Neuronal stem cell (in vitro differentiated cells): ENCODE measurements at regions not wholly inside any gene's neighbourhood (a gene's known extent, or its start where the extent isn't known, plus 50 kb on each side); places are given as distances from the start of the nearest gene placed in this dataset.

Experiments
- DNase-seq: peaks from one replicate; pipeline ENCODE4 v3.0.0-alpha.2; 2013; ENCODE audit warnings: low spot score
- H2AFZ ChIP-seq: one replicate; pipeline ENCODE4 v1.6.1; 2013; ENCODE audit warnings: mild to moderate bottlenecking, low read length, inconsistent platforms
- H2AK5ac ChIP-seq: 2 replicates; pipeline ENCODE4 v1.6.1; 2013; ENCODE audit warnings: low read depth, mild to moderate bottlenecking, inconsistent platforms, low read length, moderate library complexity, mixed read lengths
- H2BK120ac ChIP-seq: 2 replicates; pipeline ENCODE4 v1.6.1; 2013; ENCODE audit warnings: low read depth, mild to moderate bottlenecking, inconsistent platforms, low read length, moderate library complexity, mixed read lengths
- H2BK12ac ChIP-seq: one replicate; pipeline ENCODE4 v1.6.1; 2013; ENCODE audit warnings: low read length, inconsistent platforms
- H2BK15ac ChIP-seq: 2 replicates; pipeline ENCODE4 v1.6.1; 2013; ENCODE audit warnings: mild to moderate bottlenecking, low read length, inconsistent platforms, mixed read lengths
- H2BK5ac ChIP-seq: one replicate; pipeline ENCODE4 v1.6.1; 2013; ENCODE audit warnings: inconsistent platforms, mild to moderate bottlenecking, low read length, moderate library complexity
- H3K14ac ChIP-seq: one replicate; pipeline ENCODE4 v1.6.1; 2013; ENCODE audit warnings: low read length, inconsistent platforms
- H3K18ac ChIP-seq: 2 replicates; pipeline ENCODE4 v1.6.1; 2013; ENCODE audit warnings: low read length, inconsistent platforms
- H3K23ac ChIP-seq: 2 replicates; pipeline ENCODE4 v1.6.1; 2013; ENCODE audit warnings: low read depth, mild to moderate bottlenecking, mixed read lengths, low read length, inconsistent platforms; ENCODE audit not compliant: poor library complexity
- H3K27ac ChIP-seq: replicated peaks from 3 replicates; pipeline ENCODE4 v1.5.1; 2013; ENCODE audit warnings: low read length, inconsistent platforms
- H3K27me3 ChIP-seq, 3 experiments: 2 replicates each; pipeline ENCODE4 v1.6.1; 2013; ENCODE audit warnings: low read length in 3 of 3, mild to moderate bottlenecking in 2 of 3, inconsistent platforms in 1 of 3, low read depth in 1 of 3, mixed read lengths in 1 of 3, moderate library complexity in 1 of 3; ENCODE audit not compliant: control insufficient read depth in 3 of 3, insufficient read depth in 3 of 3
- H3K36me3 ChIP-seq, 2 donors: replicated peaks in 1 of 2; 2 replicates each; pipeline ENCODE4 v1.6.1; 2013; ENCODE audit warnings: low read length in 2 of 2; ENCODE audit not compliant: control insufficient read depth in 2 of 2, insufficient read depth in 2 of 2
- H3K4ac ChIP-seq: 2 replicates; pipeline ENCODE4 v1.6.1; 2013; ENCODE audit warnings: inconsistent platforms, mild to moderate bottlenecking, low read length, moderate library complexity
- H3K4me1 ChIP-seq, 2 donors: 1 replicate in 1 of 2; 2 replicates in 1 of 2; pipeline ENCODE4 v1.6.1; 2013; ENCODE audit warnings: low read length in 2 of 2, low read depth in 1 of 2; ENCODE audit not compliant: control insufficient read depth in 2 of 2, insufficient read depth in 1 of 2
- H3K4me2 ChIP-seq: one replicate; pipeline ENCODE4 v1.6.1; 2013; ENCODE audit warnings: mild to moderate bottlenecking, low read length, inconsistent platforms; ENCODE audit not compliant: insufficient read depth, poor library complexity, severe bottlenecking
- H3K4me3 ChIP-seq, 2 donors: 2 replicates each; pipeline ENCODE4 v1.5.1; 2013; ENCODE audit warnings: low read length in 2 of 2, mild to moderate bottlenecking in 2 of 2, inconsistent platforms in 1 of 2, moderate library complexity in 1 of 2
- H3K79me1 ChIP-seq: one replicate; pipeline ENCODE4 v1.6.1; 2013; ENCODE audit warnings: low read depth, mild to moderate bottlenecking, inconsistent platforms, low read length, moderate library complexity
- H3K9ac ChIP-seq: one replicate; pipeline ENCODE4 v1.6.1; 2013; ENCODE audit warnings: mild to moderate bottlenecking, low read depth, low read length, inconsistent platforms; ENCODE audit not compliant: poor library complexity
- H3K9me3 ChIP-seq, 2 donors: replicated peaks in 1 of 2; 2 replicates each; pipeline versions ENCODE3 to v1.6.1; 2013; ENCODE audit warnings: low read length in 2 of 2, mild to moderate bottlenecking in 2 of 2, inconsistent platforms in 1 of 2, low read depth in 1 of 2, mixed read lengths in 1 of 2, moderate library complexity in 1 of 2; ENCODE audit not compliant: control insufficient read depth in 2 of 2, insufficient read depth in 1 of 2
- H4K8ac ChIP-seq: one replicate; pipeline ENCODE4 v1.6.1; 2013; ENCODE audit warnings: low read depth, mild to moderate bottlenecking, inconsistent platforms, low read length, moderate library complexity
- H4K91ac ChIP-seq: one replicate; pipeline ENCODE4 v1.6.1; 2013; ENCODE audit warnings: low read length, low read depth, mild to moderate bottlenecking, inconsistent platforms; ENCODE audit not compliant: poor library complexity
- WGBS, 2 donors: extraction: QIAGEN DNeasy Blood & Tissue Kit; methylation state at CpG; one replicate each; pipeline ENCODE4 v1.1.7; 2013; ENCODE audit warnings: missing lambda C conversion rate in 2 of 2, mixed read lengths in 1 of 2; ENCODE audit not compliant: insufficient read length in 2 of 2, insufficient replicate concordance in 1 of 2; ENCODE audit errors: extremely low coverage in 2 of 2; 5-methylcytosine and 5-hydroxymethylcytosine counted together

DNA sequence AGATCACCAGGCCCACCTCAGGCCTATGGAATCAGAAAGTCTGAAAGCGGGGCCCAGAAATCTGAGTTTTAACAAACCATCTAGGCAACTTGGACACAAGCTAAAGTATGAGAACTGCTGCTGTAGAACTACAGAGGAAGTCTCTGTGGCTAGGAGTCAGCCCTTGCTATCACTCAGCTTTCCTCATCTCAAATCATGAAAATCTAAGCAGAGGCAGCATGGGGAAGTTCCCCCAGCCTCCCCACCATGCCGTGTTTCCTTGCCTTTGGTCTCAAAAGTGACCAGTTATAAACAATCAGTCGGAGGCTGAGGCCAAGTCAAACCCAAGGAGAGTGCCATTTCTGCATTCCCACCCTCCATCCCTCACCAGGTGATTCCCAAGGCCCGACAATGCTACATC lies 404.7 kb downstream of the BCL11A start:
- no peak for DNase-seq
- Histone ChIP-seq H3K4me3 (no peak overlapping the region), H2AK5ac (no peak overlapping the region), H2AFZ (no peak overlapping the region), H2BK120ac (no peak overlapping the region), H3K9ac (no peak overlapping the region), H3K4me2 (no peak overlapping the region), H3K79me1 (no peaks in the 10 kb centered on the region), H2BK15ac (no peak overlapping the region), H2BK12ac (no peak overlapping the region), H2BK5ac (no peak overlapping the region), H3K27me3 (no peaks in the 10 kb centered on the region), H3K4me1 (no peaks in the 10 kb centered on the region), H3K36me3 (no peaks in the 10 kb centered on the region), H3K14ac (no peak overlapping the region), H3K23ac (no peak overlapping the region), H4K8ac (no peak overlapping the region), H3K27ac (no peak overlapping the region), H3K4ac (no peak overlapping the region), H3K9me3 (no peaks in the 10 kb centered on the region), H3K18ac (no peak overlapping the region), H4K91ac (no peak overlapping the region)
- WGBS, 2 donors, result no CpG with 5 or more reads among the region's 4 CpGs

GRCh38 chr2:60140185-60140584 lies 413.3 kb downstream of the BCL11A start:
- Histone ChIP-seq H3K18ac (peak overlapping the region; percentile 57), H3K79me1 (no peaks in the 10 kb centered on the region), H4K8ac (no peak overlapping the region), H4K91ac (no peak overlapping the region), H2BK12ac (no peak overlapping the region), H3K9ac (no peak overlapping the region), H2BK15ac (no peak overlapping the region), H3K14ac (no peak overlapping the region), H3K4me3 (no peak overlapping the region), H3K4ac (no peak overlapping the region), H2BK120ac (no peak overlapping the region), H3K36me3 (no peaks in the 10 kb centered on the region), H3K27ac (no peak overlapping the region), H3K23ac (no peak overlapping the region), H3K9me3 (peaks cover 0 to 5% of the 10 kb centered on the region in 2 donors), H3K4me1 (no peaks in the 10 kb centered on the region), H3K4me2 (no peak overlapping the region), H2BK5ac (no peak overlapping the region), H2AFZ (no peak overlapping the region), H3K27me3 (no peaks in the 10 kb centered on the region), H2AK5ac (no peak overlapping the region)
- no CpG with 5 or more reads among the region's 3 CpGs for WGBS, 2 donors
- DNase-seq, result no peak

DNA sequence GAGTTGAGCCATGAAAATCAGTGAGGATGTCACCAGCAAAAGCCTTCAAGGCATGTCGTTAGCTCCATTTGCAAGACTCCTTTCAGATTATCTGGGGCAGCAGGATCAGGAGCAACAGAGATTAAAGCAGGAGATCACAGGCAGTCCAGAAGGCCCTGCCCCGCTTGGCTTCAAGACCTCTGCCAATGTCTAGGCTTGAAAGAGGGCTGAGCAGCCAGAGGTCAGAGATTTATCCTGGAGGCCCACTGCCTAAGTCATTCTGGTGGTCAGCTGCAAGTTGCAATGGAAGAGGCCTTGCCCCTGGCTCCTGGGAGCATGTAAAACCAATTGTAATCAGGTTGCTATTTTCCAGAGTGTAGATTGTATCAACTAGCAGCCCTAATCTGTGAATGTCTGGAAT lies 416.5 kb downstream of the BCL11A start:
- Histone ChIP-seq H4K8ac (no peak overlapping the region), H3K27me3 (no peaks in the 10 kb centered on the region), H2AK5ac (no peak overlapping the region), H2BK15ac (no peak overlapping the region), H3K9ac (no peak overlapping the region), H3K27ac (no peak overlapping the region), H3K14ac (no peak overlapping the region), H3K9me3 (peaks cover 0 to 5% of the 10 kb centered on the region in 2 donors), H3K79me1 (no peaks in the 10 kb centered on the region), H3K4me1 (no peaks in the 10 kb centered on the region), H2AFZ (no peak overlapping the region), H3K4me2 (no peak overlapping the region), H3K4ac (no peak overlapping the region), H3K4me3 (no peak overlapping the region), H4K91ac (no peak overlapping the region), H3K23ac (no peak overlapping the region), H3K36me3 (no peaks in the 10 kb centered on the region), H2BK12ac (no peak overlapping the region), H2BK5ac (no peak overlapping the region), H2BK120ac (no peak overlapping the region), H3K18ac (no peak overlapping the region)
- DNase-seq, result no peak
- WGBS, 2 donors, result no CpG with 5 or more reads among the region's 2 CpGs

DNA sequence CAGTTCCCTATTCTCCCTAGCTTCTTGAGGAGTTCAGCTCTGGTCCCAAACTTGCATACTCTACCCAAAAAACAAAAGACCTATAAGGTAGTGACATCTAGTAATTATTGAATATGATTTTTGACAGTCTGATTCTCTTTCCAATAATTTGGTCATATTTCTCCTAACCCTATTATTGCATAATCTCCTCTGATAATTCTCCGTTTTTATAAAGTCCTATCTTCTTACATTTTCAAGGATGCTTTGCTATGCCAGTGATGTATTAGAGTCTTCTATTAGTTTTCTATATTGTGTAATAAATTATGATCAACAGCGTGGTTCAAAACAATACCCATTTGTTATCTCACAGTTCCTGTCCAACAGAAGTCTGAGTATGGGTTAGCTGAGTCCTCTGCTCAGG lies 426.3 kb downstream of the BCL11A start:
- Histone ChIP-seq H3K9me3 (peaks cover 0 to 1% of the 10 kb centered on the region in 2 donors), H3K4ac (no peak overlapping the region), H2AFZ (no peak overlapping the region), H3K79me1 (no peaks in the 10 kb centered on the region), H3K23ac (no peak overlapping the region), H3K4me2 (no peak overlapping the region), H2BK15ac (no peak overlapping the region), H2BK5ac (no peak overlapping the region), H3K9ac (no peak overlapping the region), H3K18ac (no peak overlapping the region), H3K36me3 (no peaks in the 10 kb centered on the region), H2BK120ac (no peak overlapping the region), H3K4me3 (no peak overlapping the region), H3K14ac (no peak overlapping the region), H4K8ac (no peak overlapping the region), H2BK12ac (no peak overlapping the region), H4K91ac (no peak overlapping the region), H3K27me3 (no peaks in the 10 kb centered on the region), H3K4me1 (peaks cover 0 to 8% of the 10 kb centered on the region in 2 donors), H2AK5ac (no peak overlapping the region), H3K27ac (no peak overlapping the region)
- no peak for DNase-seq
- WGBS, 2 donors, result no CpG with 5 or more reads among the region's 2 CpGs
